K562 (cell line): ENCODE measurements at regions not wholly inside any gene's neighbourhood (a gene's known extent, or its start where the extent isn't known, plus 50 kb on each side); places are given as distances from the start of the nearest gene placed in this dataset.

Source experiments
- ATAC-seq: fragments of 200-7000 bp; cut with Tn5 transposase; 3 replicates; pipeline ENCODE4 v1.9.1; 2020; ENCODE audit warnings: moderate library complexity
- BruUV-seq: library from RNA; stranded (reverse); fragments of 400-500 nt; replicated peaks from 2 replicates; lab custom pipeline; 2021; lab: Mats Ljungman, UMichigan
- CTCF ChIA-PET: fragments of 300-600 bp; formaldehyde crosslinking; extraction: SDS; loops from one replicate; lab custom pipeline; 2021; ENCODE audit warnings: low intra/inter-chr PET ratio; lab: Yijun Ruan, JAX
- POLR2A ChIA-PET: fragments of 300-600, 350-650 bp; sonication (Branson Sonifier 250); formaldehyde crosslinking; extraction: SDS; loops from one replicate; lab custom pipeline; 2021; ENCODE audit warnings: antibody characterized with exemption, inconsistent platforms; lab: Yijun Ruan, JAX
- DNase-seq, 4 experiments: peaks; one replicate each; pipeline versions ENCODE4 v3.0.0 to v3.0.0-alpha.2; 2011 to 2018; ENCODE audit warnings: low spot score in 3 of 4, mixed read lengths in 3 of 4; ENCODE audit errors: extremely low read depth in 1 of 4
- FAIRE-seq: peaks from 2 replicates; lab custom pipeline; 2011; peaks lifted over from hg19 to GRCh38; lab: Jason Lieb, UNC
- H2AFZ ChIP-seq: 2 replicates; pipeline ENCODE4 v1.6.0; 2011; ENCODE audit warnings: low read depth, low read length, control low read depth, inconsistent platforms
- H3K27ac ChIP-seq: fragments of 200-600 bp; 3 replicates; pipeline ENCODE4 v1.8.0; 2011; ENCODE audit warnings: low read depth, mild to moderate bottlenecking, control low read depth, inconsistent platforms, low read length, moderate library complexity, mixed read lengths; ENCODE audit errors: extremely low read depth
- H3K27me3 ChIP-seq, 2 experiments: fragments of 300-600 bp in 1 of 2; 2 replicates in 1 of 2; 3 replicates in 1 of 2; pipeline versions ENCODE4 v1.6.0 to v1.8.0; 2011; ENCODE audit warnings: inconsistent platforms in 2 of 2, low read length in 2 of 2, mild to moderate bottlenecking in 1 of 2, mixed read lengths in 1 of 2, moderate library complexity in 1 of 2; ENCODE audit not compliant: control insufficient read depth in 2 of 2, insufficient read depth in 2 of 2
- H3K36me3 ChIP-seq: fragments of 300-600 bp; 3 replicates; pipeline ENCODE4 v1.8.0; 2011; ENCODE audit warnings: mild to moderate bottlenecking, low read length, inconsistent platforms; ENCODE audit not compliant: control insufficient read depth, insufficient read depth
- H3K4me1 ChIP-seq, 2 experiments: fragments of 200-600 bp in 1 of 2; replicated peaks in 1 of 2; 2 replicates in 1 of 2; 3 replicates in 1 of 2; pipeline versions ENCODE4 v1.5.1 to v1.8.0; 2011; ENCODE audit warnings: inconsistent platforms in 2 of 2, low read length in 2 of 2, mild to moderate bottlenecking in 1 of 2, mixed read lengths in 1 of 2, moderate library complexity in 1 of 2; ENCODE audit not compliant: control insufficient read depth in 2 of 2, insufficient read depth in 2 of 2
- H3K4me2 ChIP-seq: 2 replicates; pipeline ENCODE4 v1.6.1; 2011; ENCODE audit warnings: low read length, control low read depth, inconsistent platforms, mixed read lengths; ENCODE audit not compliant: insufficient read depth
- H3K4me3 ChIP-seq: fragments of 200-600 bp; sonication (generic), shearing (Covaris generic); 2 replicates; pipeline ENCODE4 v1.5.1; 2016; ENCODE audit warnings: control low read depth, inconsistent platforms
- H3K79me2 ChIP-seq: fragments of 200-600 bp; 3 replicates; pipeline ENCODE4 v1.8.0; 2011; ENCODE audit warnings: low read length, inconsistent platforms; ENCODE audit not compliant: control insufficient read depth, insufficient read depth
- H3K9ac ChIP-seq, 2 experiments: 2 replicates each; pipeline versions ENCODE4 v1.6.0 to v1.6.1; 2011; ENCODE audit warnings: low read depth in 2 of 2, low read length in 2 of 2, control low read depth in 1 of 2, inconsistent platforms in 1 of 2, mild to moderate bottlenecking in 1 of 2, mixed read lengths in 1 of 2; ENCODE audit not compliant: insufficient read depth in 1 of 2
- H3K9me1 ChIP-seq: one replicate; pipeline ENCODE4 v1.6.0; 2011; ENCODE audit warnings: inconsistent platforms, mild to moderate bottlenecking, low read length, moderate library complexity; ENCODE audit not compliant: control insufficient read depth, insufficient read depth
- H3K9me3 ChIP-seq: replicated peaks from 2 replicates; pipeline ENCODE4 v1.5.1; 2011; ENCODE audit warnings: low read depth, low read length, inconsistent platforms; ENCODE audit not compliant: control insufficient read depth, insufficient read depth
- H4K20me1 ChIP-seq: replicated peaks from 2 replicates; pipeline ENCODE4 v1.6.1; 2011; ENCODE audit warnings: low read length, inconsistent platforms, mixed read lengths; ENCODE audit not compliant: control insufficient read depth, insufficient read depth
- GABPB2 ChIP-seq: fragments of 250-450 bp; sonication (Bioruptor Pico); conservative IDR thresholded peaks from 2 replicates; pipeline ENCODE4 v1.5.1; 2021; ENCODE audit warnings: mild to moderate bottlenecking
- KAT8 ChIP-seq: fragments of 450-650 bp; IDR thresholded peaks from 2 replicates; pipeline ENCODE4 v1.6.1; 2016; ENCODE audit warnings: low read depth, mild to moderate bottlenecking
- MEF2D ChIP-seq: conservative IDR thresholded peaks from 2 replicates; pipeline ENCODE4 v1.6.1; 2016; ENCODE audit warnings: low read depth, missing genetic modification characterization, missing compliant biosample characterization
- ZNF175 ChIP-seq: fragments of 200-800 bp; sonication (Bioruptor generic); IDR thresholded peaks from 2 replicates; pipeline ENCODE4 v1.6.1; 2016; ENCODE audit warnings: low read depth, mild to moderate bottlenecking, missing genetic modification characterization, missing compliant biosample characterization
- WGBS: fragments of 100-300 bp; shearing (Covaris generic); methylation state at CpG from one replicate; pipeline ENCODE4 v1.1.6; 2016; ENCODE audit warnings: low coverage, mixed read lengths; ENCODE audit not compliant: insufficient coverage; ENCODE audit errors: missing lambda C conversion rate; 5-methylcytosine and 5-hydroxymethylcytosine counted together
- in situ Hi-C: fragments of 300-500 bp; cut with MboI; formaldehyde crosslinking; loops from 4 replicates; pipeline ENCODE4 v1.15.0; 2018; ENCODE audit warnings: inconsistent platforms, mixed read lengths
- intact Hi-C: fragments of 100-400 bp; cut with micrococcal nuclease; formaldehyde crosslinking; loops from 2 replicates; pipeline ENCODE4 v1.14.2; 2022

DNA sequence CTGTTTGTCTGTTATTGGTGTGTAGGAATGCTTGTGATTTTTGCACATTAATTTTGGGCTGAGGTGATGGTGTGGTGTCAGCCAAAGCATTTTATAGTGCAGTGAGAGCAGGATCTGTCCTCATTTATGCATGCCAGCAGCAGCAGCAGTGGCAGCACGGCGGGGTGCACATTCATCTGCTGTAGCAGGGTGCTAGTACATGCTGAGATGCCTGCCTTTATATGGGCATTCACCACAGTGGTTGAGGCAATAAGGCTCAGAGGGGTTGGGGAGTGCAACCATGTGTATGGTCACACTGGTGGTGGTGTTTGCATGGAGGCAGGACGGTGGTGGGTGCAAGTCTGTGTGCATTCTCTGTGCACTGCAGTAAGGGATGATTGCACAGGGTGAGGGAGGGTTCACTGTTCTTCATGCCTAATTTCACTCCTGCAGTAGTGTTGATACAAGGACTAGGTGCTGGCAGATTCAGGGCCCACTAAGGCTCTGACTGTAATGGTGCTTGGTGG lies 129.3 kb upstream of the SYNCRIP start:
- Histone ChIP-seq H3K4me1 (no peaks in the 10 kb centered on the region), H3K9me3 (no peaks in the 10 kb centered on the region), H3K4me2 (no peak overlapping the region), H3K79me2 (no peaks in the 10 kb centered on the region), H3K4me3 (no peak overlapping the region), H3K27ac (no peak overlapping the region), H3K9me1 (no peaks in the 10 kb centered on the region), H3K27me3 (no peaks in the 10 kb centered on the region), H4K20me1 (no peaks in the 10 kb centered on the region), H3K36me3 (no peaks in the 10 kb centered on the region), H3K9ac (no peak overlapping the region), H2AFZ (no peak overlapping the region)
- BruUV-seq = no TSS peak
- intact Hi-C loops (no loop called here), in situ Hi-C loops (no loop called here)
- no peak for DNase-seq
- TF ChIP-seq MEF2D (tag) = no peak
- no peak for TF ChIP-seq ZNF175 (CRISPR knock-in tag)
- FAIRE-seq = no peak
- no peak for ATAC-seq
- 0% methylated on average over 3 of the region's 3 CpGs for WGBS
- POLR2A ChIA-PET = no interaction called here
- CTCF ChIA-PET = no interaction called here

GRCh38 chr6:85771455-85771854 lies 128.8 kb upstream of the SYNCRIP start:
- Histone ChIP-seq H3K79me2 (no peaks in the 10 kb centered on the region), H3K9me3 (no peaks in the 10 kb centered on the region), H2AFZ (no peak overlapping the region), H3K9ac (no peak overlapping the region), H3K27me3 (no peaks in the 10 kb centered on the region), H4K20me1 (no peaks in the 10 kb centered on the region), H3K4me2 (no peak overlapping the region), H3K36me3 (no peaks in the 10 kb centered on the region), H3K9me1 (no peaks in the 10 kb centered on the region), H3K4me3 (no peak overlapping the region), H3K27ac (no peak overlapping the region), H3K4me1 (no peaks in the 10 kb centered on the region)
- no peak for FAIRE-seq
- in situ Hi-C loops (no loop called here), intact Hi-C loops (no loop called here)
- no peak for ATAC-seq
- no peak for DNase-seq
- WGBS = 0% methylated on average over 2 of the region's 2 CpGs
- CTCF ChIA-PET = no interaction called here
- TF ChIP-seq GABPB2 (CRISPR knock-in tag) = no peak
- TF ChIP-seq KAT8 = no peak
- no TSS peak for BruUV-seq
- POLR2A ChIA-PET = no interaction called here
